Dedifferentiated amniotic fluid mesenchymal stem cell (primary cell): ENCODE measurements at regions not wholly inside any gene's neighbourhood (a gene's known extent, or its start where the extent isn't known, plus 50 kb on each side); places are given as distances from the start of the nearest gene placed in this dataset.
A peak's percentile ranks its signal among the peaks of the same experiment; 100 is the strongest.
"Not testable (repeated sequence)": the region's sequence is repeated elsewhere in the genome, so short reads cannot be mapped to it uniquely, and the experiment has no call there.

Experiments
- DNase-seq: peaks from one replicate; pipeline ENCODE4 v3.0.0-alpha.2; 2016; ENCODE audit errors: extremely low spot score

- no peak for DNase-seq
These were observed 228.2 kb downstream of the STK31 start for GRCh38 chr7:23938215-23938614.

DNA sequence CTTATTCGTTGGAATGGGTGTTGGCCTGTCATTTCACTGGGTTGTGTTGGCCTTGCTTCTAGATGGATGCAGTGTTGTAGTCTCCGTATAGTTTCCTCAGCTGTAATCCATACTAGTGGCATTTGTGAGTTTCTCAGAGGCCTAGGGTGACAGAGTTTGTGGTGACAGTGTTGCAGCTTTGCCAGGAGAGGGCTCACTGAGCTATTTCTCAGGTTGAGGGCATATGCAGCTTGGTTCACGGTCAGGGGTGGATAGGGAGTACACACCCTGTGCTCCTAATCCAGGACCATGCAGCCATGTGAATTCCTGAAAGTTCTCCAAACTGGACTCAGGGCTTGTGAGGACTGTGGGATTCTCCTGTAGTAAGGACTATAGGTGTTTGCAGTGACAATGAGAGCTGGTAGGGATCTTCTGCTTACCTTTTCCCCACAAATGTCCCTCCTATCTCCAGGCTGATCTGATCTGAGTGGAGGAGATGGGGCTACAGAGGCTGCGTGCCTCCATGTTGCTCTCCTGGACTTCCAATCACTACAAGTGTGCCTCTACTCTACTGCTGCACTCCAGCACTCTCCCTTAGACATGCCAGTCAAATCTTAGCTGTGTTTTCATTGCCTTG lies 229.0 kb downstream of the STK31 start:
- peak; percentile 27 for DNase-seq

DNA sequence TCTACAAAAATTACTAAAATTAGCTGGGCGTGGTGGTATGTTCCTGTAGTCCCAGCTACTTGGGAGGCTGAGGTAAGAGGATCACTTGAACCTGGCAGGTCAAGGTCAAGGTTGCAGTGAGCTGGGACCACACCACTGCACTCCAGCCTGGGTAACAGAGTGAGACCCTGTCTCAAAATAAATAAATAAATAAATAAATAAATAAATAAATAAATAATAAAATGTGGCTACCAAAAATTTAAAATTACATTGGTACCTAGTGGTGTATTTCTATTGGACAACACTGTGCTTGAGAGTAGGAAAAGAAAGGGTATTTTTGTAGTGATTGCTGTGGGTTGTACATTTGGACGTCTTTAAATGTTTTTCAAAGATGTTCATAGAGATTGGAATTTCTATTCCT lies 229.7 kb downstream of the STK31 start:
- DNase-seq = not testable (repeated sequence)

DNA sequence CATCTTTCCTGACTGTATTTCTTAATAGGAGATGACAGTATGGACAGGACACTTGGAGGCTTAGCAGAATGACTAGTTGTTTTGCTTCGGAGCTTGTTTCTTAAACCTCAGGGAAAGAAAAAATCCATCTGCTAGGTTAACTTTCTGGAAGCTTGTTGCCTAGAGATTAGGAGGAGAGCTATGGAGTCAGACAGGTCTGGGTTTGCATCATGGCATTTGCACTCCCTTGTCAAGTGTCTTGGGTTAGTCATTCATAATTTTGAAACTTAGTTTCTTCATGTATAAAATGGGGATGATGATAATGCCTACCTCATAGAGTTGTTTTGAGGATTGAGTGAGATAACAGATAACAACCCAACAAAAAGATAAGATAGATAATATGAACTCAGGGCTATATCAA lies 231.5 kb downstream of the STK31 start:
- DNase-seq = no peak

DNA sequence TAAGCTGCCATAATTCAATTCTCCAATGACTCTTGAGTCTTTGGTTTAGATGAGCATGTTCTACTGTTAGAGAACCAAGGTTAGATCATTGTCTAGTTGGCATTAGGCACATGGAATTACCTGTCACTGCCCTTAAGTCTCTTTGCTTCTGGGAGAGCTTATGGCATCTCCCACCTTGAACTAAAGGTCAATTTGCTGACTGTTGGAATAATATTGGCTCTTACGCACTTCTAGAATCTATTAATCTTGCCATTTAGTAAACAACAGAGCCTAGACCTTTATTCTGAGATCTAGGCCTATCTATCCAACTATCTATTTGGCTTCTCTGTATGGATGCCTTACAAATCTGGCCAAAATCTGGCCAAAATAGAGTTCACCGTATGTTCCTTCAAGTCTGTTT lies 232.0 kb downstream of the STK31 start:
- no peak for DNase-seq

DNA sequence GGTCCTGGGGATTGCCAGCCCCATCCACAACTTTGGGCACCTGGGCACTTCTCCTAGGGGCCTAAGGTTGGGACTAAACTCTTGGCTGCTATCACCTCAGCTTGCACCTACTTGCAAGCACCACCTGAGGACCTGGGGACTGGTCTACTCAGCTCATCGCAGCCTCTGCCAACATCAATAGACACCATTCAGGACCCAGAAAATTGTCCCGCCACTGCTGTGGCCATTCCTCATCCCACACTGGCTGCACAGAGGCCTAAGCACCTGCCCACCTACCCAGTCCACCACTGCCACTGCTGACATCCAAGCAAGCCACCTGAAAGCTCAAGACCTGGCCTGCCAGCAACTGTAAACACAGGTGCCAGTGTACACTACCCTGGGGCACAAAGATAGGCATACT lies 234.1 kb downstream of the STK31 start:
- DNase-seq = no peak

- DNase-seq = no peak
These were observed 235.5 kb downstream of the STK31 start for GRCh38 chr7:23945472-23945871.

DNA sequence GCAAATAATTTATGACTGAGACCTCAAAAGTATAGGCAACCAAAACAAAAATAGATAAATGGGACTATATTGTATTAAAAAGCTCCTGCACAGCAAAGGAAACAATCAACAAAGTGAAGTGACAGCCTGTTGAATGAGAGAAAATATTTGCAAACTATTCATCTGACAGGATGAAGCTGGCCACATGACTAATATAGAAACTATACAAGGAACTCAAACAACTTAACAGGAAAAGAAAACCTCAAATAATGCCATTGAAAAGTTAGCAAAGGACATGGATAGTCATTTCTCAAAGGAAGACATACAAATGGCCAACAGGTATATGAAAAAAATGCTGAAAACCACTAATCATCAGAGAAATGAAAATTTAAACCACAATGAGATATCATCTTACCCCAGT lies 245.1 kb downstream of the STK31 start:
- no peak for DNase-seq

GRCh38 chr7:23955600-23956149 lies 245.7 kb downstream of the STK31 start:
- DNase-seq = no peak

GRCh38 chr7:23956772-23957576 lies 247.0 kb downstream of the STK31 start:
- no peak for DNase-seq

DNA sequence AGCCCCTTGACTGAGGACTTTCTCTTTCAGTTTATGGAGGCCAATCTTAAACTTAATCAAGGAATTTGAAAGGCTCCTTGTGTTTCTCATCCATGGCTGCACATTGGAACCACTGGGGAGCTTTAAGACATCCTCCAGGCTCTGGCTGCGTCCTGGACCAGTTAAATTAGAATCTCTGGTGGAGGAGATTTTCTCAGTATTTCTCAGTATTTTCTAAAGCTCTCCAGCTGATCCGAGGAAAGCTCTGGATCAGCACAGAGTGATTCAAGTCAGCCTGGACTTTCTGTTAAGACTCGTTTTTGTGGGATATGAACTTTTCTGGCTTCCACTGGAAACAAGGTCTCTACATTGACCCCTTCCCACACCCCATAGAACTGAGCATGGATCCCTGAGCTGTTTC lies 249.8 kb downstream of the STK31 start:
- no peak for DNase-seq

- DNase-seq = no peak
These were observed 250.3 kb downstream of the STK31 start for GRCh38 chr7:23960361-23960760.

- DNase-seq = no peak
These were observed 253.6 kb downstream of the STK31 start for GRCh38 chr7:23963461-23964165.

DNA sequence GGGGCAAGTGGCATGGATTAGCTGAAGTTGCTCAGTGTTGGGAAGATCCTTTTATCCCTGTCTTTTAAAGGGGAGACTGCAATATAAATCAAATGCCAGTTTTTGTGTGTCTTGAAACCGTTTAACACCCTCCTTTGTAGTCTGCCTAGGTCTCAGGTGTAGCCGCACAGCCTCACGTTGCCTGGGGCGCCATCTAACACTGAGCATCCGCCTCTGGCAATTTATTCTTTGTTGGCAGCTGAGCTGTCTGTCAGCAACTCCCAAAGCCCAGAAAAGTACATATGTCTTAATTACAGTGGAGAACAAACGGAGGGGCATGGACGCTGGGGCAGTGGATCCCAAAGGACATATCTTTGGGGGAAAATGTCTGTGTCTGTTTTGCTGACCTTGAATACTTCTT lies 254.7 kb downstream of the STK31 start:
- DNase-seq = no peak

GRCh38 chr7:23965296-23965695 lies 255.3 kb downstream of the STK31 start:
- no peak for DNase-seq

DNA sequence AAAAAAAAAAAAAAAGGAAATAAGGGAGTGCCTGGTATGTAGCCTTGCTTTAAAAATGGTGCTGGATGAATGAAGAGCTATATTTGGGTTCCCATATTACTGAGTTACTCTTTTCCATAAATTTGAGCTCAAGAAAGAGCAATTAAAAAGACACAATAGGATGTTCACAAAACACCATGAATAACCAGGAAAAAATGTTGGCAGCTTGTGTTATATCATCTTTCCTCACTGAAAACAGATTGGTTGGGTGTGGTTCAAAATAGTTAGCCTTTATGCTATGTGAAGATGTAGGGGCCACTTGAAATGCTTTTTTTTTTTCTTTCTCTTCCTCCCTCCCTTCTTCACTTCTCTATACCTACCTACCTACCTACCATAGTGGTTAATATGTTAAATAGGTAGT lies 256.9 kb downstream of the STK31 start:
- DNase-seq = no peak

DNA sequence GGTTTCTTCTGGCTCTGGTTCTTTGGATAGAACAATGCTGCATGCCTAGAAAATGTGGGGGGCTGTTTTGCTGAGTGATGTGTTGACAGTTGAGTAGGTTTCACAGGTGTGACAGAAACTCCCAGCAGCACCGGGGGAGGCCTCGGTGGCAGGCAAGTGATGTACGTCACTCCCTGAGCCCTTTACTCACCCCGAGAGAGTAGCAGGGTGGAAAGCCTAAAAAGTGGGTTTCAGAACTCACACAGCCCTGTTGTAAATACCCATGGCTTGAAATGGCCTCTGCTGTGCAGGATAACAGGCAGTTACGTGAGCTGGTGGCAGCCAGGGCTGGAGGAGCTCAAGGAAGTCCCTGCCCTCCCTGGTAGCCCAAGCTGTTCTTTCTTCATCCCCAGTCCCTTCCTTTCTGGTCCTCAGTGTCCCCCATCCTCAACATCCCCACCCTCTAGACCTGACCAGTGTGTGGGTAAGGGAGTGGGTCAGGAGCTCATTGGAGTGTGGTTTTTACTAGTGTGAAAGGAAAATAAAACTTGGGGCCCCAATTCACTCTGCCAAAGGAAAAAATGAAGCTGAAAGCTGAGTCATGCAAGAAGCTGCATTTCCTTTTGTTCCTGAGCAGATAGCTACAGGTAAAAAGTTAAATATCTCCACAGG lies 258.1 kb downstream of the STK31 start:
- no peak for DNase-seq

DNA sequence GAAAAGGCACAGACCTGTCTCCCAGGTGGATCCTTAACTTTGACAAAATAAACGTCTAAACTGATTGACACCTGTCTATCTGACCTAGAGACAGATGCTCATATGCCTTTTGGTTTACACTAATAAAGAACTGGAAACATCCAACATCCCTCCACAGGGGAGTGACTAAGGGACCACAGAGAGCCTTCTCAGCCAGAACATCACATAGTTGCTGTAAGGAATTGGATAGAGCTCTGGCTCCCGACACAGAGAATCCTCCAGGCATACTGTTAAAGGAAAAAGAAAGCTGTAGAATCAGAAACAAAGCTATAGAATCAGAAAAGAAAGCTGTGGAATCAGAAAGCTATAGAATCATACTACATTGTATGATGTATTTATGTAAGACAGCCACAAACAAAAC lies 258.8 kb downstream of the STK31 start:
- no peak for DNase-seq

GRCh38 chr7:23969443-23969842 lies 259.4 kb downstream of the STK31 start:
- no peak for DNase-seq

DNA sequence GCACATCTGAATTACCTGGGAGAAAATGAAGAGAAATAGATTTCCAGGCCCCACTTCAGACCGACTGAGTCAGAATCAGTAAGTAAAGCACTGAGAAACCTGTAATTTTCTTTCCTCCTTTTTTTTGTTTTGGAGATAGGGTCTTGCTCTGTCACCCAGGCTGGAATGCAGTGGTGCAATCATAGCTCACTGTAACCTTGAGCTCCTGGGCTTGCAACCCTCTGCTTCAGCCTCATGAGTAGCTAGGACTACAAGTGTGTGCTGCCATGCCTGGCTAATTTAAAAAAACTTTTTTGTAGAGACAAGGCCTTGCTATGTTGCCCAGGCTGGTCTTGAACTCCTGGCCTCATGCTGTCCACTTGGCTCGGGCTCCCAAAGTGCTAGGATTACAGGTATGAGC lies 260.2 kb downstream of the STK31 start:
- DNase-seq = no peak

- no peak for DNase-seq
These were observed 261.0 kb downstream of the STK31 start for GRCh38 chr7:23971031-23971430.

GRCh38 chr7:23972057-23972456 lies 262.0 kb downstream of the STK31 start:
- no peak for DNase-seq
